Esophagus squamous epithelium (tissue), 5 donors: ENCODE measurements at regions not wholly inside any gene's neighbourhood (a gene's known extent, or its start where the extent isn't known, plus 50 kb on each side); places are given as distances from the start of the nearest gene placed in this dataset.

ENCODE experiments used
- DNase-seq: peaks from one replicate; lab custom pipeline; 2025; lab: John Stamatoyannopoulos, UW
- H3K27ac ChIP-seq, 4 donors: fragments of 200-600 bp; sonication (generic); one replicate each; pipeline ENCODE4 v1.5.1; 2016 to 2019; ENCODE audit warnings: mild to moderate bottlenecking in 1 of 4
- H3K27me3 ChIP-seq, 4 donors: fragments of 200-600 bp; sonication (generic); 1 replicate in 3 of 4; 2 replicates in 1 of 4; pipeline versions ENCODE4 v1.5.1 to v1.6.0; 2017 to 2021; ENCODE audit warnings: antibody characterized with exemption in 1 of 4
- H3K36me3 ChIP-seq, 3 donors: fragments of 200-600 bp; sonication (generic); one replicate each; pipeline ENCODE4 v1.5.1; 2016 to 2019
- H3K4me1 ChIP-seq, 3 donors: fragments of 200-600 bp; sonication (generic); one replicate each; pipeline ENCODE4 v1.5.1; 2017 to 2019
- H3K4me3 ChIP-seq, 4 donors: fragments of 200-600 bp; sonication (generic); 1 replicate in 3 of 4; 2 replicates in 1 of 4; pipeline ENCODE4 v1.5.1; 2016 to 2019; ENCODE audit warnings: mild to moderate bottlenecking in 2 of 4, moderate library complexity in 1 of 4
- H3K9me3 ChIP-seq, 3 donors: fragments of 200-600 bp; sonication (generic); one replicate each; pipeline ENCODE4 v1.5.1; 2016 to 2019
- CTCF ChIP-seq, 6 experiments: fragments of 450-650 bp in 4 of 6; fragments of 200-600 bp in 2 of 6; sonication (generic) in 2 of 6; IDR thresholded peaks; one replicate each; pipeline ENCODE4 v1.5.1; 2016 to 2019; ENCODE audit warnings: antibody characterized with exemption in 6 of 6, mild to moderate bottlenecking in 4 of 6, moderate library complexity in 4 of 6
- POLR2A ChIP-seq, 4 donors: fragments of 450-650 bp; IDR thresholded peaks; one replicate each; pipeline ENCODE4 v1.6.1; 2017; ENCODE audit warnings: antibody characterized with exemption in 4 of 4, mild to moderate bottlenecking in 4 of 4, moderate library complexity in 3 of 4
- WGBS, 2 donors: methylation state at CpG; one replicate each; pipeline ENCODE4 v1.1.5; 2018; 5-methylcytosine and 5-hydroxymethylcytosine counted together
- intact Hi-C: fragments of 100-400 bp; cut with DNase I; formaldehyde crosslinking; loops from one replicate; pipeline ENCODE4 v1.15.0; 2022
- donor health status: DM: yes; HTN: yes; CAD: no.

DNA sequence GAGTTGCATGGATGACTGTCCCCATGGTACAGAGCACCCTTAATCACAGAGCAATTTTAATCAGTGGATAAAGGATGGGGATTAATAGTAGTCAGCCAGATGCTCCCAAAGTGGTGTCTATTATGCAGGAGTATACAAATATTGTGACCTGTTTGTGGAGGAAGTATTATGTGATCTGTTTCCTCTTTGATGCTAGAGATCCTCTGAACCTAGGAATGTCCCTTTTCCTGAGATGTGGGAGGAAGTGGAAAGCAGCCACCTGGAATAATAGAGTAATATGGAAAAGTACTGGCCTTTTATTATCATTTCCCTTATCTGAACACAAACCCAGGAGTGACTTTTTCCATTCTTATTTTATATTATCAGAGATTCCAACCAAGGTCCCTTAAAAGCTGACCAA, 94.2 kb upstream of the EFEMP1 start:
- Histone ChIP-seq H3K4me1 (peaks cover 0 to 6% (median 0%) of the 10 kb centered on the region in 3 donors), H3K27ac (no peak overlapping the region), H3K27me3 (peaks cover 0 to 4% (median 0%) of the 10 kb centered on the region in 4 donors), H3K9me3 (no peaks in the 10 kb centered on the region), H3K4me3 (no peak overlapping the region), H3K36me3 (no peaks in the 10 kb centered on the region)
- intact Hi-C loops, result no loop called here
- TF ChIP-seq POLR2A (IDR thresholded peaks at IDR 0.05), result no peak
- no peak for TF ChIP-seq CTCF (IDR thresholded peaks at IDR 0.05)
- no peak for DNase-seq

DNA sequence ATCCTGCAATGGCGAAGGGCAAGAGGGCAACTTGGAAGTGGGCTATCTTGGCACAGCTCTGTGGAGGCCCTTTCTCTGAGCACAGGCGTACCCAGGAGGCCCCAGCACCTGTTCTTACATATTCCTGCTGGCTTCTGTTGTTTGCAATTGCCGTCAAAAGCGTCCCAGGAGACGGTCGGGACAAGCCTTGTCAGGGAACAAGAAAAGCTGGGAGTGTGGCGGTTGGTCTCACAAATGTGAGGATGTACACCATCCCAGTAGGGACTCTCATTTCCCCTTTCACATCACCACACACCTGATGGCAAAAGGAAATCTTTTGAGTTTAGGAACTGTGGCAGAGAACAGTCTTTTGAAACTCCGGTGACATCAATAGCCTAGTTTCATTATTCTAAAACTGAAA, 94.7 kb upstream of the EFEMP1 start:
- H3K36me3 ChIP-seq, result no peaks in the 10 kb centered on the region
- intact Hi-C loops, result no loop called here
- DNase-seq, result no peak
- H3K9me3 ChIP-seq, result no peaks in the 10 kb centered on the region
- 57 to 75% methylated on average over 8 of the region's 8 CpGs for WGBS, 2 donors
- TF ChIP-seq POLR2A (IDR thresholded peaks at IDR 0.05), result no peak
- no peak for TF ChIP-seq CTCF (IDR thresholded peaks at IDR 0.05)
- no peak overlapping the region for H3K27ac ChIP-seq
- peaks cover 0 to 4% (median 0%) of the 10 kb centered on the region in 4 donors for H3K27me3 ChIP-seq
- H3K4me3 ChIP-seq, result no peak overlapping the region
- peaks cover 0 to 6% (median 0%) of the 10 kb centered on the region in 3 donors for H3K4me1 ChIP-seq

- H3K4me3 ChIP-seq, result no peak overlapping the region
- 70 to 86% methylated on average over 5 of the region's 5 CpGs for WGBS, 2 donors
- no peak overlapping the region for H3K27ac ChIP-seq
- H3K36me3 ChIP-seq, result no peaks in the 10 kb centered on the region
- TF ChIP-seq CTCF (IDR thresholded peaks at IDR 0.05) (no peak), POLR2A (IDR thresholded peaks at IDR 0.05) (no peak)
- DNase-seq, result no peak
- H3K4me1 ChIP-seq, result no peaks in the 10 kb centered on the region
- intact Hi-C loops, result no loop called here
- H3K9me3 ChIP-seq, result no peaks in the 10 kb centered on the region
- H3K27me3 ChIP-seq, result peaks cover 0 to 4% (median 0%) of the 10 kb centered on the region in 4 donors
These were observed 97.5 kb upstream of the EFEMP1 start for GRCh38 chr2:56021136-56021474.

GRCh38 chr2:56021579-56021978, 98.0 kb upstream of the EFEMP1 start:
- H3K4me1 ChIP-seq, result no peaks in the 10 kb centered on the region
- no peak overlapping the region for H3K4me3 ChIP-seq
- no peak overlapping the region for H3K27ac ChIP-seq
- no peak for DNase-seq
- 89% methylated on average over 5 of the region's 5 CpGs for WGBS, 2 donors
- TF ChIP-seq POLR2A (IDR thresholded peaks at IDR 0.05), result no peak
- no peak for TF ChIP-seq CTCF (IDR thresholded peaks at IDR 0.05)
- H3K36me3 ChIP-seq, result no peaks in the 10 kb centered on the region
- intact Hi-C loops, result no loop called here
- no peaks in the 10 kb centered on the region for H3K9me3 ChIP-seq
- peaks cover 0 to 4% (median 0%) of the 10 kb centered on the region in 4 donors for H3K27me3 ChIP-seq

- H3K27ac ChIP-seq, result no peak overlapping the region
- no peak for DNase-seq
- H3K36me3 ChIP-seq, result no peaks in the 10 kb centered on the region
- no peak overlapping the region for H3K4me3 ChIP-seq
- no peaks in the 10 kb centered on the region for H3K27me3 ChIP-seq
- 63 to 70% methylated on average over 1 of the region's 1 CpG for WGBS, 2 donors
- intact Hi-C loops, result no loop called here
- H3K9me3 ChIP-seq, result no peaks in the 10 kb centered on the region
- TF ChIP-seq POLR2A (IDR thresholded peaks at IDR 0.05) (no peak), CTCF (IDR thresholded peaks at IDR 0.05) (no peak)
- H3K4me1 ChIP-seq, result no peaks in the 10 kb centered on the region
These were observed 102.0 kb upstream of the EFEMP1 start for GRCh38 chr2:56025469-56026193.
